ENCODE measurements at regions not wholly inside any gene's neighbourhood (a gene's known extent, or its start where the extent isn't known, plus 50 kb on each side); places are given as distances from the start of the nearest gene placed in this dataset.

GRCh38 chr4:60743654-60744053, 456.5 kb upstream of the ADGRL3 start:
- no peaks in the 10 kb centered on the region for H3K4me1 ChIP-seq (ENCODE audit: insufficient read depth, low read length)
- H3K18ac ChIP-seq (ENCODE audit: insufficient read length, low read depth, low read length), result no peak overlapping the region
- no peaks in the 10 kb centered on the region for H3K9me3 ChIP-seq (ENCODE audit: control insufficient read depth, low read depth, low read length)
- no peak overlapping the region for H2BK20ac ChIP-seq (ENCODE audit: low read depth, low read length, poor library complexity, severe bottlenecking)
- no peak overlapping the region for H4K8ac ChIP-seq (replicated peaks; ENCODE audit: insufficient read length, low read depth, low read length)
- H3K27me3 ChIP-seq (ENCODE audit: insufficient read depth, low read length), result no peaks in the 10 kb centered on the region
- no peak overlapping the region for H2BK15ac ChIP-seq (ENCODE audit: low read depth, low read length)
- no CpG with 5 or more reads among the region's 1 CpG for WGBS (ENCODE audit: extremely low coverage, insufficient read length, low lambda C conversion rate)
- H3K4me2 ChIP-seq (ENCODE audit: insufficient read depth, insufficient read length, low read length), result no peak overlapping the region
- H3K4ac ChIP-seq (ENCODE audit: low read depth, low read length), result no peak overlapping the region
- H3K79me2 ChIP-seq (ENCODE audit: insufficient read depth, low read length), result no peaks in the 10 kb centered on the region
- no peaks in the 10 kb centered on the region for H3K4me1 Mint-ChIP-seq
- H3K56ac ChIP-seq (ENCODE audit: insufficient read length, low read depth, low read length), result no peak overlapping the region
- no peaks in the 10 kb centered on the region for H3K9me3 Mint-ChIP-seq
- H3T11ph ChIP-seq (ENCODE audit: low read length), result no peak overlapping the region
- H3K23me2 ChIP-seq (ENCODE audit: insufficient read length, low read depth, low read length, poor library complexity, severe bottlenecking), result no peaks in the 10 kb centered on the region
- no peak for DNase-seq
- H2BK12ac ChIP-seq (ENCODE audit: insufficient read length, low read depth, low read length), result no peak overlapping the region
- H3K4me3 Mint-ChIP-seq, result no peak overlapping the region
- no peak overlapping the region for H3K14ac ChIP-seq (ENCODE audit: insufficient read depth, low read length)
- no peaks in the 10 kb centered on the region for H3K36me3 Mint-ChIP-seq (ENCODE audit: insufficient read depth in 1 of 3, low read depth in 3 of 3)
- no peak overlapping the region for H3K23ac ChIP-seq (ENCODE audit: insufficient read length, low read depth, low read length)
- no peak overlapping the region for H2AK5ac ChIP-seq (ENCODE audit: insufficient read length, low read length)
- no peaks in the 10 kb centered on the region for H3K27me3 Mint-ChIP-seq (ENCODE audit: low read depth)
- H2AFZ ChIP-seq (ENCODE audit: low read length), result no peak overlapping the region
- no peak overlapping the region for H2BK120ac ChIP-seq (ENCODE audit: low read depth, low read length, poor library complexity, severe bottlenecking)
- no peak overlapping the region for H4K91ac ChIP-seq (ENCODE audit: insufficient read length, low read depth, low read length)
- H4K20me1 ChIP-seq (ENCODE audit: control insufficient read depth, insufficient read depth, insufficient read length), result no peaks in the 10 kb centered on the region
- H3K79me1 ChIP-seq (ENCODE audit: insufficient read depth, low read depth, low read length, poor library complexity, severe bottlenecking), result no peaks in the 10 kb centered on the region
- H3K27ac Mint-ChIP-seq, result peak overlapping the region in 1 of 3 experiments; percentile 3; a peak in 1 of 7 replicates
- H4K5ac ChIP-seq (ENCODE audit: insufficient read length, low read depth, low read length), result no peak overlapping the region
- no peak overlapping the region for H2BK5ac ChIP-seq (ENCODE audit: insufficient read length, low read length)
- TF ChIP-seq, protein P1, sequence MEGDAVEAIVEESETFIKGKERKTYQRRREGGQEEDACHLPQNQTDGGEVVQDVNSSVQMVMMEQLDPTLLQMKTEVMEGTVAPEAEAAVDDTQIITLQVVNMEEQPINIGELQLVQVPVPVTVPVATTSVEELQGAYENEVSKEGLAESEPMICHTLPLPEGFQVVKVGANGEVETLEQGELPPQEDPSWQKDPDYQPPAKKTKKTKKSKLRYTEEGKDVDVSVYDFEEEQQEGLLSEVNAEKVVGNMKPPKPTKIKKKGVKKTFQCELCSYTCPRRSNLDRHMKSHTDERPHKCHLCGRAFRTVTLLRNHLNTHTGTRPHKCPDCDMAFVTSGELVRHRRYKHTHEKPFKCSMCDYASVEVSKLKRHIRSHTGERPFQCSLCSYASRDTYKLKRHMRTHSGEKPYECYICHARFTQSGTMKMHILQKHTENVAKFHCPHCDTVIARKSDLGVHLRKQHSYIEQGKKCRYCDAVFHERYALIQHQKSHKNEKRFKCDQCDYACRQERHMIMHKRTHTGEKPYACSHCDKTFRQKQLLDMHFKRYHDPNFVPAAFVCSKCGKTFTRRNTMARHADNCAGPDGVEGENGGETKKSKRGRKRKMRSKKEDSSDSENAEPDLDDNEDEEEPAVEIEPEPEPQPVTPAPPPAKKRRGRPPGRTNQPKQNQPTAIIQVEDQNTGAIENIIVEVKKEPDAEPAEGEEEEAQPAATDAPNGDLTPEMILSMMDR (conservative IDR thresholded peaks at IDR 0.05), result no peak
- no peak overlapping the region for H3K27ac ChIP-seq (ENCODE audit: insufficient read length, low read depth, low read length)
- no peak overlapping the region for H3K9ac ChIP-seq (ENCODE audit: extremely low read depth, insufficient read length, low read length)

All from H9 (cell line).